ENCODE measurements at regions not wholly inside any gene's neighbourhood (a gene's known extent, or its start where the extent isn't known, plus 50 kb on each side); places are given as distances from the start of the nearest gene placed in this dataset.
A peak's percentile ranks its signal among the peaks of the same experiment; 100 is the strongest.

GRCh38 chr10:78781251-78781913 is 287.4 kb upstream of the ZMIZ1 start:
- peaks cover 0 to 11% (median 4%) of the 10 kb centered on the region in 7 donors for H3K9me3 Mint-ChIP-seq
- no peaks in the 10 kb centered on the region for H3K4me1 Mint-ChIP-seq
- no peaks in the 10 kb centered on the region for H3K36me3 Mint-ChIP-seq
- H3K27ac Mint-ChIP-seq, result no peak overlapping the region
- peaks cover 5 to 45% (median 25%) of the 10 kb centered on the region in 3 donors for H3K27me3 Mint-ChIP-seq
- no peak for ATAC-seq (ENCODE audit: low read depth in 2 of 2)
- no peak for DNase-seq
- no peak overlapping the region for H3K4me3 Mint-ChIP-seq

GRCh38 chr10:78781991-78782390 is 286.8 kb upstream of the ZMIZ1 start:
- Mint-ChIP-seq H3K36me3 (no peaks in the 10 kb centered on the region), H3K27me3 (peaks cover 5 to 45% (median 25%) of the 10 kb centered on the region in 3 donors), H3K27ac (no peak overlapping the region), H3K9me3 (peaks cover 0 to 11% (median 4%) of the 10 kb centered on the region in 7 donors), H3K4me3 (no peak overlapping the region), H3K4me1 (no peaks in the 10 kb centered on the region)
- ATAC-seq (ENCODE audit: low read depth in 2 of 2) (no peak), DNase-seq (no peak)

- Mint-ChIP-seq H3K4me1 (no peaks in the 10 kb centered on the region), H3K27me3 (peaks cover 5 to 45% (median 25%) of the 10 kb centered on the region in 3 donors), H3K27ac (no peak overlapping the region), H3K36me3 (no peaks in the 10 kb centered on the region), H3K4me3 (no peak overlapping the region), H3K9me3 (peaks cover 0 to 11% (median 4%) of the 10 kb centered on the region in 7 donors)
- ATAC-seq (ENCODE audit: low read depth in 2 of 2), result no peak
- no peak for DNase-seq
Measured at GRCh38 chr10:78782441-78782840, 286.3 kb upstream of the ZMIZ1 start.

- DNase-seq (no peak), ATAC-seq (ENCODE audit: low read depth in 2 of 2) (no peak)
- Mint-ChIP-seq H3K27me3 (peaks cover 5 to 35% (median 20%) of the 10 kb centered on the region in 3 donors), H3K36me3 (no peaks in the 10 kb centered on the region), H3K4me3 (no peak overlapping the region), H3K4me1 (no peaks in the 10 kb centered on the region), H3K9me3 (peaks cover 0 to 11% (median 4%) of the 10 kb centered on the region in 7 donors), H3K27ac (peak overlapping the region in 1 of 6 donors; percentile 76)
Measured at GRCh38 chr10:78783753-78784152, 285.0 kb upstream of the ZMIZ1 start.

- ATAC-seq (ENCODE audit: low read depth in 2 of 2), result no peak
- DNase-seq, result no peak
- no peak overlapping the region for H3K4me3 Mint-ChIP-seq
- H3K9me3 Mint-ChIP-seq, result peaks cover 0 to 11% (median 4%) of the 10 kb centered on the region in 7 donors
- no peaks in the 10 kb centered on the region for H3K4me1 Mint-ChIP-seq
- H3K36me3 Mint-ChIP-seq, result no peaks in the 10 kb centered on the region
- H3K27ac Mint-ChIP-seq, result no peak overlapping the region
- H3K27me3 Mint-ChIP-seq, result peaks cover 5 to 35% (median 27%) of the 10 kb centered on the region in 3 donors
Measured at GRCh38 chr10:78784546-78784945, 284.2 kb upstream of the ZMIZ1 start.

GRCh38 chr10:78785066-78785465 is 283.7 kb upstream of the ZMIZ1 start:
- no peaks in the 10 kb centered on the region for H3K36me3 Mint-ChIP-seq
- H3K9me3 Mint-ChIP-seq, result peaks cover 0 to 11% (median 4%) of the 10 kb centered on the region in 7 donors
- DNase-seq (no peak), ATAC-seq (ENCODE audit: low read depth in 2 of 2) (no peak)
- H3K27ac Mint-ChIP-seq, result no peak overlapping the region
- peaks cover 5 to 33% (median 27%) of the 10 kb centered on the region in 3 donors for H3K27me3 Mint-ChIP-seq
- no peaks in the 10 kb centered on the region for H3K4me1 Mint-ChIP-seq
- H3K4me3 Mint-ChIP-seq, result no peak overlapping the region

GRCh38 chr10:78785991-78786390 is 282.8 kb upstream of the ZMIZ1 start:
- no peak for ATAC-seq (ENCODE audit: low read depth in 2 of 2)
- H3K4me3 Mint-ChIP-seq, result no peak overlapping the region

GRCh38 chr10:78787125-78787524 is 281.6 kb upstream of the ZMIZ1 start:
- Mint-ChIP-seq H3K36me3 (no peaks in the 10 kb centered on the region), H3K4me3 (no peak overlapping the region), H3K9me3 (peaks cover 0 to 11% (median 4%) of the 10 kb centered on the region in 7 donors), H3K4me1 (no peaks in the 10 kb centered on the region), H3K27me3 (peaks cover 10 to 37% (median 36%) of the 10 kb centered on the region in 3 donors), H3K27ac (no peak overlapping the region)
- DNase-seq (no peak), ATAC-seq (ENCODE audit: low read depth in 2 of 2) (no peak)

More at GRCh38 chr10:78785991-78786390, 282.8 kb upstream of the ZMIZ1 start:
- H3K4me1 Mint-ChIP-seq, result no peaks in the 10 kb centered on the region
- H3K9me3 Mint-ChIP-seq, result peaks cover 0 to 11% (median 4%) of the 10 kb centered on the region in 7 donors
- H3K36me3 Mint-ChIP-seq, result no peaks in the 10 kb centered on the region
- no peak for DNase-seq
- H3K27me3 Mint-ChIP-seq, result peaks cover 5 to 33% (median 28%) of the 10 kb centered on the region in 3 donors
- no peak overlapping the region for H3K27ac Mint-ChIP-seq

GRCh38 chr10:78794736-78795455 is 273.9 kb upstream of the ZMIZ1 start:
- Mint-ChIP-seq H3K36me3 (peaks cover 0 to 8% of the 10 kb centered on the region in 2 donors), H3K9me3 (peaks cover 0 to 7% (median 3%) of the 10 kb centered on the region in 7 donors), H3K4me3 (no peak overlapping the region), H3K4me1 (no peaks in the 10 kb centered on the region), H3K27me3 (peaks cover 16 to 43% (median 19%) of the 10 kb centered on the region in 3 donors), H3K27ac (no peak overlapping the region)
- ATAC-seq (ENCODE audit: low read depth in 2 of 2) (no peak), DNase-seq (no peak)

GRCh38 chr10:78798976-78799730 is 269.6 kb upstream of the ZMIZ1 start:
- DNase-seq (no peak), ATAC-seq (ENCODE audit: low read depth in 2 of 2) (no peak)
- Mint-ChIP-seq H3K9me3 (no peaks in the 10 kb centered on the region), H3K36me3 (no peaks in the 10 kb centered on the region), H3K27me3 (peaks cover 11 to 38% (median 13%) of the 10 kb centered on the region in 3 donors), H3K4me3 (no peak overlapping the region), H3K27ac (no peak overlapping the region), H3K4me1 (no peaks in the 10 kb centered on the region)

GRCh38 chr10:78800006-78800405 is 268.8 kb upstream of the ZMIZ1 start:
- DNase-seq, result no peak

GRCh38 chr10:78800535-78801320 is 268.0 kb upstream of the ZMIZ1 start:
- Mint-ChIP-seq H3K4me1 (no peaks in the 10 kb centered on the region), H3K36me3 (no peaks in the 10 kb centered on the region), H3K27ac (no peak overlapping the region), H3K27me3 (peaks cover 11 to 35% (median 15%) of the 10 kb centered on the region in 3 donors), H3K4me3 (no peak overlapping the region), H3K9me3 (no peaks in the 10 kb centered on the region)
- ATAC-seq (ENCODE audit: low read depth in 2 of 2) (no peak), DNase-seq (no peak)

More at GRCh38 chr10:78800006-78800405, 268.8 kb upstream of the ZMIZ1 start:
- peaks cover 11 to 35% (median 11%) of the 10 kb centered on the region in 3 donors for H3K27me3 Mint-ChIP-seq
- peak overlapping the region in 1 of 6 donors; percentile 60 for H3K27ac Mint-ChIP-seq
- ATAC-seq (ENCODE audit: low read depth in 2 of 2), result no peak
- no peaks in the 10 kb centered on the region for H3K36me3 Mint-ChIP-seq
- H3K4me1 Mint-ChIP-seq, result no peaks in the 10 kb centered on the region
- no peak overlapping the region for H3K4me3 Mint-ChIP-seq
- H3K9me3 Mint-ChIP-seq, result no peaks in the 10 kb centered on the region

GRCh38 chr10:78802431-78802830 is 266.3 kb upstream of the ZMIZ1 start:
- Mint-ChIP-seq H3K27ac (no peak overlapping the region), H3K4me1 (no peaks in the 10 kb centered on the region), H3K9me3 (no peaks in the 10 kb centered on the region), H3K36me3 (no peaks in the 10 kb centered on the region), H3K27me3 (peaks cover 9 to 32% (median 12%) of the 10 kb centered on the region in 3 donors), H3K4me3 (no peak overlapping the region)
- no peak for DNase-seq
- no peak for ATAC-seq (ENCODE audit: low read depth in 2 of 2)

Measured in naive B cell (primary cell).